ENCODE measurements at regions not wholly inside any gene's neighbourhood (a gene's known extent, or its start where the extent isn't known, plus 50 kb on each side); places are given as distances from the start of the nearest gene placed in this dataset.

DNA sequence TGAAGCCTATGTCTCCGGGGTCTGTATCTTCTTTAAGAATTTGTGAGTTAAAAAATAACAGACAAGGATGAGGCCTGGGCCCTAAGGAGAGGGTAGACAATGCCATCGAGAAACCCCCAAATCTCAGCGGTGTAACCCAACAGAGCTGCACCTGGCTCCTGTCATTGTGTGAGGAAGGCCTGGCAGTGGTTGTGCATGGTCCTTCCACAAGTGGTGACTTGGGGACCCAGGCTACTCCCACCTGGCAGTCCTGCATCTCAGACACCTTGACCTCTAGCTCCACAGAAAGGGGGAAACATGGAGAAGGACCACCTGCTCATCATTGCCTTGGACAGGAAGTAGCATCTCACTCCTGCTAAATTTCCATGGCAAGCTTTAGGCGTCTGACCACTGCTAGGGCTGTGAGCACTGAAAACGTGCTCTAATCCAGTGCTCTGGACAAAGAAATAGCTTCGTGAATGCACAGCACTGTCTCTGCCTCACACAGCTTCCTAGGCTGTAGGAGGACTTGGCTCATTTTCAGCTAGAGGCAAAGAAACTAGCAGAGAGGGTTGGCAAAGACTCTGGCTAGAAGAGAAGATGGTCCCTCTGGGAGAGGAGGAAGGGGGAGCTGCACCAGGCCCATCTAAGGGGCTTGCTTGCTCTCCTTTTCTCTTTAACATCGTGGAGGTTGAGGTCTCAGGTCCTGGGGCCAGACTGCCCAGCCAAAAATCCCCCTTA lies 273.9 kb upstream of the ZMIZ1 start:
- DNase-seq, result no peak

- no peak for DNase-seq
These were observed 269.6 kb upstream of the ZMIZ1 start for GRCh38 chr10:78798976-78799730.

DNA sequence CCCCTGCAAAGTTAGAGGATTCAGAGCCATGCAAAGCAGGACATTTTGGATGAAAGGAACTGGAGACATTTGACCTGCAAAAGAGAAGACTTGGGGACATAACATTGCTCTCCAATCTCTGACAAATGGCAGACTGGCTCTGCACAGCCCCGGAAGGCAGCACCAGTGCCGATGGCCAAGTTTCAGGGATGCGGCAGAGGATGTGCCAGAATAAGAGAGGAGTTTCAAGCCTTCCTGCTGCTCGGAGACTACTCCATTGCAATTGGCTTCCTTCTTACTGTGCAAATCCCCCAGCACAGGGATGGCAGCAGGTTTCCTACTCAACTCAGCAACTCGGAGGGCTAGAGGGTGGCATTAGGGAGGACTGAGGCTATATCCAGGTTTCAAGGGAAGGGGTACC lies 268.8 kb upstream of the ZMIZ1 start:
- DNase-seq, result no peak

DNA sequence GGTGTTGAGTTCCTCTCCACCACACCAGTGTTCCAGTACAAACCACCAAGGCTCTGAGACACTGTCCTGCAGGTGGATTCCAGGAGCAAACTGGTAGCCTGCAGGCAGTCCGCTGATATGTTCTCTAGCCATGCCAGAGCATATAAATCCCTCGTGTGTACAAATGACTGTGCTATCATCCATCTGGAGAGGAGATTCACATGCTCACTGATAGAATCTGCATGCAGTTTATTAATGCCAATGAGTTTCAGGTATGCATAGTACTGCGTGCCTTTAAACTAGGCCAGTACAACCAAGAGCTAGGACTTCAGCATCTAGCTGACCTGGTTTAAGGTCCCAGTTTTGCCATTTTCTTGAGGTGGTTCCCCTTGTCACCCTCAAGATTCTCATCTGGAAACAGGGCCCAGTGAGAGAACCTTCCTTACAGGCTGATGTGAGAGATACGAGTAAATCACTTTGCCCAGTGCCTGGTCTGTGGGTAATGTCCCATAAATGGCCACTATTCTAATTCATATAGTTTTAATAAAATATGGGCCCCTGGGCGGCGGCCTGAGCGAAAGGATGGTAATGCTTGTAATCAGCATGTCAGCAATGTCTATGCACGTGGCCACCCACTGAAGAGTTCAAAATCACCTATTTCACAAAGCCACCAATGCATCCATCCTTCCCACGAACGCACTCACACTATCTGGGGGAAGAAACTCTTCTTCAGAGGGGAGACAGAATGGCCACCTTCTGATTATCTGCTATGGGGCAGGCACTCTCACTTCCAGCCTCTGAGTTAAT lies 268.0 kb upstream of the ZMIZ1 start:
- DNase-seq, result no peak

DNA sequence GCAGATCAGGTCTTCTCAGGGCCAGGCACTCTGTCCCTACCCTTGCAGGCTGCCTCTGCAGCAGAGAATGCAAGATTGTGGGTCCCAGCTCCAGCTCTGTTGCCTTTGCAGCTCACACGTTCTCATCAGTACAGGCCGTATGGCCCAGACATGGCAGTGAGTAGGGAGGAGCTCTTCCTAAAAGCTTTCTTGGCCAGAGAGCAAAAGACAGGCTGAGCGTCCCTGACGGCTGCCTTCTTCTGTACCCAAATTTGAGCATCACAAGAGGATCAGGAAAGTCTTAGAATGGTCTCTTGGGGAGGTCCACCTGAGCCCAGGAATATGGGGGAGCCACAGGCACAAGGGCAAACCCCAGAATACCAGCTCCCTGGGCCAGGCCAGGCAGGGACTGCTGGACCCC lies 266.3 kb upstream of the ZMIZ1 start:
- no peak for DNase-seq

DNA sequence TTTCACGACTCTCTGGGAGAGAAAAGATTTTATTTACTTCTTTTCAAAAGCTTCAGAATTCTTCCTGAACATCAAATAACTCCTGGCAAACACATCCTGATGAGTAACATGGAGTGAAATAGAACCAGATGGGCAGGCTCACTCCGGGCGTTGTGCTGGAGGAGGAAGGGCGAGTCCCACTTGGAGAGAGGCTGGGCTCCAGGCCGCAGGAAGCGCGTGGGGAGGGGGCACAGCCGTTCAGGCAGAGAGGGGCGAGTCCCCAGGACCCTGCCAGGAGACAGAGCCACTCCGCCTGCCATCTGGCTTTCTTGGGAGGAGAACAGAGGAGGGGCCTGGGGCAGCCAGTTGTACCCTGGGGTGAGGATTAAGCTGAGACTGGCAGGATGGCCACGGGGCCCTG lies 265.9 kb upstream of the ZMIZ1 start:
- no peak for DNase-seq

- no peak for DNase-seq
These were observed 265.1 kb upstream of the ZMIZ1 start for GRCh38 chr10:78803710-78804109.

DNA sequence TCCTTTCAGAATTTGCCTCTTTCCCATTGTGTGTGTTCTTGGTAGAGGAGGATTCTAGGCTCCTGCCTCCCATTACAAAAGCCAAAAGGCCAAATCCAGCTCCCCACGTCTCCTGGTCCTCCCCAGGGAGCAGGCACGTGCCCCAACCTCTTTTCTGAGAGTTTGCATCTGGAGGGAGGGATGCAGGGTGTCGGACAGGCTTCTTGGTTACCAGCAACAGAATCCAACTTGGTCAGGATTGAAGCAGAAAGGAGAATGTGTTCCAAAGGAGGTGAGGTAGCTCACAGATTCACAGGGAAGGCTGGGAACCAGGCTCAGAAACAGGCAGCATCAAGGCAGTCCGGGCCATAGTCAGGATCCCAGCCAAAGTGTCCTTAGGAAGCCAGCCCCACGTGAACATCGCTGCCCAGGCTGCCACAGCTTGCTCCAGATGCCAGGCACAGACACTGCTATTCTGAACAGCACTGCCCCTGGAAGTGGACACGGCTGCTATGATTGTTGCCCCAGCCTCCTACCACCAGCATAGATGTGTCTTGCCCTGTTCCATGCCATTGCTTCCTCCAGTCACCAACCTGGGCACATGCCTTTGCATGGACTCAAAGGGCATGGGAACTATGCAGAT lies 264.2 kb upstream of the ZMIZ1 start:
- no peak for DNase-seq

DNA sequence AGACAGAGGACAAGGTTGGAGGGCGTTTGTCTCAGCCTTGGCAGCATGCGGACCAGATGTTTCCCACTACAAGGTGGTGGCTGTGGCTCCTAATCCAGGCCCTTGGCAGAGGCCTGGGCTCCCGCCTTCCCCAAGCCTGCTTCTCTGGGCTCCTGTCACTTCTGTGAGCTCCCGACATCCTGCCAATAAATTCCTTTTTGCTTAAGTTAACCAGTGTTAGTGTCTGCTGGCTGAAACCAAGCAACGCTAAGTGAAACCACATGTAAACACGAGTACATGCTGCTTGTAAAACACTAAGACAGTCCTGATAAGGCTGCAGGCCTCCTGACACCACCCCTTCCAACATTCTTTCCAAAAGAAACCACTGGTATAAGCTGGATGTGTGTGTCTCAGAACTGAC lies 263.6 kb upstream of the ZMIZ1 start:
- DNase-seq, result no peak

- DNase-seq, result no peak
These were observed 262.0 kb upstream of the ZMIZ1 start for GRCh38 chr10:78806681-78807221.

DNA sequence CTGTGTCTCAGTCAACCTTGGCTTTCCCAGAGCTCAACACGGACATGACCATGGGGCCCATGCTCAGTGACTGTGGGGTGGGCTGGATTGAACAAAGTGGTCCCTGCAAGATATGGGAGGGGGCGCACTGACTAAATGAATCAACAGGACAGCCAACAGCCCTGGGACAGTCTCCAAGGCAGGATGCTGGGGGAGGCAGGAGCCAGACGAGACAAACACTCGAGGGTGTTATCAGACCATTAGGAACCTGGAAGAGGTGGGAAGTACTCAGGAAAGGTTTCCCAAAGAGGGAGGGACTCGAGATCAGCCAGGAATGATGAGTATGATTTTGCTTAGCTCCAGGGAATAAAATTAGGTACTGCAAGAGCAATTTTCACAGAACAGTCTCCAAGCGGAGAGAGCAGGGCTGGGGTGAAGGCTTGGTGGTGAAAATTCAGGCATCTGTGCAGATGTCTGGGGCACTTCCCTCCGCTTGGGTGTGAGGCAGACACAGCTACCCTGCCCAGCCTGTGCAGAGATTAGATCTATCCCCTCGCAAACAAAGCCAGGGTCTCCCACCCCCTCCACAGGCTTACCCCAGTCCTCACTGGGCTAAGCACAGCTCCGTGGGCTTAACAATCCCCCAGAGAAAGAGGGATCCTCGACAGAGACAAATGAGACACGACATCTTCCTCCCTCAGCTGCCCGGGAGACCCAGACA lies 261.1 kb upstream of the ZMIZ1 start:
- no peak for DNase-seq

DNA sequence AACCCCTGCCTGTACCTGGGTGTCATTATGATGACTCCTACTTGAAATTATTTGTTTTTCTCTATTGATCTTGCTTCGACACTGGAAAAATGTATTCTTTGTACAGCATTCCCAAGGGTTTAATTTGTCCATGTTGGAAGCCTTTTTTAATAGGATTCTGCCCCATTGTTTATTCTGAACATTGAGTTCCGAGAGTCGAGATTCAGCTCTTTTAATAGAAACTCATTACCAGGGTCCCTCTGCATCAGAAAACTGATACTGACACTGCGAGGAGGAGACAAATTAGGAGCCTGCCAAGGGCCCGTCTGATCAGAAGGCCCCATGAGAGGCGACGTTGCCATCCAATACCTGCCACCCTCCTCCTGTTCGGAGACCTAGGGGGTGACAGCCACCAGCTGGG lies 260.5 kb upstream of the ZMIZ1 start:
- no peak for DNase-seq

DNA sequence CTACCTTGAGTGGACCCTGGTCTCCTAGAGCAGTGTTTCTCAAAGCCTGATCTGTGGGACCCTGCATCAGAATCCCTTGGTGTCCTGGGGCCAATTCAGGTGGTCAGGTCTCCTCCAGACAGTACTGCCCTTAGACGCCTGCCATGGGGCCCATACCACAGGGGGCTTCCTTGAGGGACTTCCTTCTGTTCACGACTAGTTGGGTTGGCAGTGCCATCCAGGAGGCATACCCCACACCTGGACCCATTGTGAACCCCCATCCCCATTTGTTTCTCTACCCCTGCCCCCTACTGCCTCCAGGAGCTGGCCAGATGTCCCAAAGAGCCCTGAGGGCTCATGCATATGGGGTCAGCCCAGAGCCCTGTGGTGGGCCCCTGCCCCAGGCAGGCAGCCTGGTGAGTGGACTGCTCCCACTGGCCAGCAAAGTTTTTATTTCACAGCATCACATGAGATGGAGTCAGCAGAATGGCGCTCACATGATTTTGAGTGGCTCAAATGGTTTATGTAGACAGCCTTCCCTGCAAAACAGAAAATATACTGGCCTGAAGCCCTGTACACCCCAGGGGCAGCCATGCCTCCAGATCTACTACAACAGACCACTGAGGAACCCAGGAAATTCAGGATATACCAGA lies 259.9 kb upstream of the ZMIZ1 start:
- DNase-seq, result no peak

- no peak for DNase-seq
These were observed 257.6 kb upstream of the ZMIZ1 start for GRCh38 chr10:78811174-78811573.

DNA sequence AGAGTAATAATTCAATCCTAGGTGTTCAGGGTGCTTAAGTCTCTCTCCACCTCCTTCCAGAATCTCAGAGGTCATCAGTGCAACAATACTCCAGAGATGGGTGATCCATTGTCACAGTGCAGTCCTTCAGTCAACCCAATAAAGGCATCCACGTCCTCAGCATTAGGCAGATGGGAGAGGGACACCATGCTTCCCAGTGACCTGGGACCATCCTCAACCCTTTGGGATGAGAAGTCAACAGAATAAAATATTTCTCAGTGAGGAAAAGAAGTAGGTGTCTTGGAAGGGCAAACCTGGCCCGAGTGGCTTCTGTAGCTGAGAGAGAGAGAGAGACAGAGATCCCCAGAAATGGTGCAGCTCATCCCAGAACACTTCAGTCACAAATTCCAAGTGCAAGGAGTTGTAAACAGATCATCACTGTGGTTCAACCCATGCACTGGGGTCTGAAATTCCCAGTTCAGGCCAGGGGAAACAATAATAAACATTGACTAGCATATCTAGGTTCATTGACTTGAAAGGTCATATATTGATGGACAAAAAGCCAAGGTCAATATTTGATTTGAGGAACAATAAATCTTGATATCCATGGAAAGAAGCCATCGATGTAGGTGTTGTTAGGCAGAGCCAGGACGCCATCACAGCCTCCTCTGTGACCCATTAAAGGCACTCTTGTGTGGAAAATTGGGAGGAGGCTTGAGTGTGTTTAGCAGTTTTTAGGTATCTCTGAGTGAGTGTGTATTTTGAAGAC lies 256.0 kb upstream of the ZMIZ1 start:
- DNase-seq, result no peak

GRCh38 chr10:78813526-78813925 lies 255.2 kb upstream of the ZMIZ1 start:
- no peak for DNase-seq

DNA sequence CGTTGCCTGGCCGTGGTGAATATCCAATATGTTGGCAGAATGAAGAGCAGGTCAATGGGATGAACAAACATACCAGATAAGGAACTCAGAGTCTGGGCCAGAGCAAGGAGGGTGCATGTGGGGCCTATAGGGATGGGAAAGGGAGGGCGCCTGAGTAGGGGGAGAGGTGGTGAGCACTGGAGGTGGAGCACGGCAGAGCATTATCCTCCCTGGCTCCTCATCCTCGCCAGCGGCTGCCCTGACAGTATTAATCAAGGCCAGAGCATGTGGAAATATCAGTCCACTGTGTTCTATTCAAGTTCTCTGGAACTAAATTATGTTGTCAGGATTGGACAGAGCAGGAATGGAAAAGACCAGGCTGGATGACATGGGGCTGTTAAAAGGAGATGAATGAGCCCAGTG lies 254.8 kb upstream of the ZMIZ1 start:
- no peak for DNase-seq

DNA sequence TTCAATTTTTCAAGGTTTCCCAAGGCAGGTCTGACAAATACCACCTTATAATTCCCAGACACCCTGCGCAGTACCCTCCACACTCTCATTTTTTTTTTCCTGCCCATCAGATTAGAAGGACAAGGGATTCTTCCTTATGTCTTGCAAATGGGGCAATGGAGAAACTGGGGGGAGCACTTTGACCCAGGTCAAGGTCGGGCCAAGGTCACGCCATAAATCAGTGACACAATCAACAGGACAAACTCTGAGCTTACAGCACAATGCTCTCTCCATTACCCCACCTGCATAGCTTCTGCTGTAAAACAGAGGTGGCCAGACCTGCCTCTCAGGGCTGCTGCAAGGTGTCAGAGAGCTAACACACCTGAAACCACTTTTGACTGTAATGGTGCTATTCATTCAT lies 254.4 kb upstream of the ZMIZ1 start:
- DNase-seq, result no peak

DNA sequence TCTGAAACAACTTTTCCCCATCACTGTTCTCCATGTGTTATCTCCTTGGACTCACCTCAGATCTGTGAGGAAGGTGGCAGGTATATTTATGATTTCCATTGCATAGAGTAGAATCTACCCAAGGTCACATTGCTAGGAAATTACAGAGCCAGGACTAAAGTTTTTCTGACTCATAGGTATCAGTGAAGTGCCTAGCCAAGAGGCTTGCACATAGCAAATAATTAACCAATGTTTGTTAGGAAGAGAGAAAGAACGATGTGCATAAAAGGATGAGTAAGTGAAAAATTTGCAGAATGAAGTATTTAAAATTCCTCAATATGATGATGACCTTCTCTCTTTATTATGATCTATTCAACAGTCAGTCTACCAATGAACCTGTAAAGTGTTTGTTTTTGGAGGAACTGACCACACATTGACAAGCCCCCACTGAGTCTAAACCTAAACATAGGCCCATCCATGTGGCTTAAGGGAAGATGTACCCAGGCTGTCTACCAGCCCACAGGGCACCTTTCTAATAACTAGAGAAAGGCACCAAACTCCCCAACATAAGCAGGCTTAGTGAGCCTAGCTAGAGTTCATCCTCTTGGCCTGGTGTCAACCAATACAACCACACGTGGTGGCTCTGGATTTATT lies 252.9 kb upstream of the ZMIZ1 start:
- no peak for DNase-seq

DNA sequence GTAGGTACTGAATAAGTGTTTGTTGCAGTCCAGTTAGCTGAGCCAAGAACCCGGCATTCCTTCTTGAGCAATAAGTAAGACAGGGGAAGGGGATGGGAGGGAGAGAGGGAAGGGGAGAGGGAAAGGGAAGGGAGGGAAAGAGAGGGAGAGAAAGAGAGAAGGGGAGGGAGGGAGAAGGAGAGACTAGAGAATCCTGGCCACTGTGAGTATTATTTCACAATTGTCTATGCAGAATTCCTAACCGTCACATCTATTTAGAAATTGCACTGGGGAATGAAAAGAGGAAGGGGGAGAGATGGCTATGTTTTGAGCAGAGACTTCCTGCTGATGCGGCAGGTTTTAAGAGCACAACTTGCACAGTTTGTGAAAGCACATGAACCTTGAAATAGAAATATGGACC lies 251.4 kb upstream of the ZMIZ1 start:
- no peak for DNase-seq

DNA sequence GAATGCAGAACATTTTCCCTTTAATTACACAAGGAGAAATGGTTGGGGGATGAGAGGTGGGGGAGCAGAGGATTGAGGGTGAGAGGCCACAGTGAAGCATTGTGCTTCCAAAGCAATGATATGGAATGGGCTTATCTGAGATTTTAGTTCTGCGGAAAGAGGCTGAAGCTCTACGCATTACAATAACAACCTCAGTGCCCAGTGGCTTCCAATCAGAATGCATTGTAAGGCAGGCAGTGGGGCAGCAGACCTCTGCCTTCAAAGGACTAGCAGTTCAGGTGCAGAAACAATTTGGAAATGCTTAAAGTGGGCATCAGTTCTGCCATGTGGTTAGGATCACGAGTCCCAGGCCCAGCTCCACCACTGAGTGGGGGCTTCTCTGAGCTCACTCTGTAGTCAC lies 251.0 kb upstream of the ZMIZ1 start:
- DNase-seq, result no peak
